ENCODE measurements at regions not wholly inside any gene's neighbourhood (a gene's known extent, or its start where the extent isn't known, plus 50 kb on each side); places are given as distances from the start of the nearest gene placed in this dataset.

DNA sequence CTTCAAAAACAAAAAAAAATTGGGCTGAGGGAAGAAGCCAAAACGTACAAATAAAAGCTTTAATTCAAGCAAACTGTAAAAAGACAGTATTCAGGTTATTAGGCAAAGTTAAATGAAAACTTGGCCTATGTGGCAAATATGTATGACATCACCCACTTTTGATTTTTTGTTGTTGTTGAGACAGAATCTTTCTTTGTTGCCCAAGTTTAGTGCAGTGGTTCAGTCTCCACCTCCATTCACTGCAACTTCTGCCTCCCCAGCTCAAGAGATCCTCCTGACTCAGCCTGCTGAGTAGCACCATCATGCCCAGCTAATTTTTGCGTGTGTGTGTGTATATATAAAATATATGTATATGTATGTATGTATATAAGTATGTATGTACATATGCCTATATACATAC is 440.4 kb upstream of the NRXN1 start:
- no peak overlapping the region for H3K4me2 ChIP-seq (ENCODE audit: low read depth, low read length, poor library complexity, severe bottlenecking)
- no peaks in the 10 kb centered on the region for H3K9me3 ChIP-seq (ENCODE audit: insufficient read depth, low read length)
- no peaks in the 10 kb centered on the region for H3F3A ChIP-seq (ENCODE audit: insufficient read depth)
- no peaks in the 10 kb centered on the region for H3K79me2 ChIP-seq (ENCODE audit: insufficient read depth, low read length)
- no peaks in the 10 kb centered on the region for H3K27me3 ChIP-seq (ENCODE audit: low read length)
- H2AFZ ChIP-seq (ENCODE audit: low read depth, low read length, severe bottlenecking), result no peak overlapping the region
- TF ChIP-seq, protein P1, sequence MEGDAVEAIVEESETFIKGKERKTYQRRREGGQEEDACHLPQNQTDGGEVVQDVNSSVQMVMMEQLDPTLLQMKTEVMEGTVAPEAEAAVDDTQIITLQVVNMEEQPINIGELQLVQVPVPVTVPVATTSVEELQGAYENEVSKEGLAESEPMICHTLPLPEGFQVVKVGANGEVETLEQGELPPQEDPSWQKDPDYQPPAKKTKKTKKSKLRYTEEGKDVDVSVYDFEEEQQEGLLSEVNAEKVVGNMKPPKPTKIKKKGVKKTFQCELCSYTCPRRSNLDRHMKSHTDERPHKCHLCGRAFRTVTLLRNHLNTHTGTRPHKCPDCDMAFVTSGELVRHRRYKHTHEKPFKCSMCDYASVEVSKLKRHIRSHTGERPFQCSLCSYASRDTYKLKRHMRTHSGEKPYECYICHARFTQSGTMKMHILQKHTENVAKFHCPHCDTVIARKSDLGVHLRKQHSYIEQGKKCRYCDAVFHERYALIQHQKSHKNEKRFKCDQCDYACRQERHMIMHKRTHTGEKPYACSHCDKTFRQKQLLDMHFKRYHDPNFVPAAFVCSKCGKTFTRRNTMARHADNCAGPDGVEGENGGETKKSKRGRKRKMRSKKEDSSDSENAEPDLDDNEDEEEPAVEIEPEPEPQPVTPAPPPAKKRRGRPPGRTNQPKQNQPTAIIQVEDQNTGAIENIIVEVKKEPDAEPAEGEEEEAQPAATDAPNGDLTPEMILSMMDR (IDR thresholded peaks at IDR 0.05; ENCODE audit: insufficient read depth, low read length, poor library complexity, severe bottlenecking), result no peak
- no peak for TF ChIP-seq EZH2phosphoT487 (conservative IDR thresholded peaks at IDR 0.05; ENCODE audit: low read length)
- H3K9ac ChIP-seq (ENCODE audit: low read length), result no peak overlapping the region
- H3K9me2 ChIP-seq (replicated peaks; ENCODE audit: insufficient read depth, low read length), result no peaks in the 10 kb centered on the region
- no peaks in the 10 kb centered on the region for H4K20me1 ChIP-seq (ENCODE audit: low read depth, low read length)
- H3K4me3 ChIP-seq (ENCODE audit: insufficient read depth, low read length, poor library complexity, severe bottlenecking), result no peak overlapping the region
- no peak overlapping the region for H3K27ac ChIP-seq (ENCODE audit: low read depth, low read length)
- H3K36me3 ChIP-seq (ENCODE audit: low read length), result no peaks in the 10 kb centered on the region

DNA sequence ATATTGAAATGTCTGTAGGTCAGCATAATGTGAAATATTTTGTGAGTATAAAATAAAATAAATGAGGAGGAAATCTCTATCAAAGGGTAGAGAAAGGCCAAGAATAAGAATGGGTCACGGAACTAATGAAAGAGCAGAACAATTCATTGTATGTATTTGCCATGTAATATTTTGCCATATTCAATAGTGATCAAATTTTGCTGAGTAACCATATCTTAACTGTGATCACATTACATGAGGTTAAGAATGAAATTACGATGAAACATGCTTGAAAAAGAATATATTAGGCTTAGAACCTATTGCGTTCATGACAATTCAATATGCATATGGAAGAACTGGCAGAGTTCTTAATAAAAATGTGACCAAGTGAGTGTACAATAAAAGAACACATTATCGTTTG is 437.2 kb upstream of the NRXN1 start:
- Histone ChIP-seq H3K9me2 (replicated peaks; ENCODE audit: insufficient read depth, low read length) (no peaks in the 10 kb centered on the region), H3K4me3 (ENCODE audit: insufficient read depth, low read length, poor library complexity, severe bottlenecking) (no peak overlapping the region), H3K9ac (ENCODE audit: low read length) (no peak overlapping the region), H3K4me2 (ENCODE audit: low read depth, low read length, poor library complexity, severe bottlenecking) (no peak overlapping the region), H3K36me3 (ENCODE audit: low read length) (no peaks in the 10 kb centered on the region), H3K27ac (ENCODE audit: low read depth, low read length) (no peak overlapping the region), H4K20me1 (ENCODE audit: low read depth, low read length) (no peaks in the 10 kb centered on the region), H3F3A (ENCODE audit: insufficient read depth) (no peaks in the 10 kb centered on the region), H2AFZ (ENCODE audit: low read depth, low read length, severe bottlenecking) (no peak overlapping the region), H3K79me2 (ENCODE audit: insufficient read depth, low read length) (no peaks in the 10 kb centered on the region), H3K9me3 (ENCODE audit: insufficient read depth, low read length) (no peaks in the 10 kb centered on the region), H3K27me3 (ENCODE audit: low read length) (no peaks in the 10 kb centered on the region)
- no peak for TF ChIP-seq EZH2phosphoT487 (conservative IDR thresholded peaks at IDR 0.05; ENCODE audit: low read length)
- TF ChIP-seq, protein P1 (IDR thresholded peaks at IDR 0.05; ENCODE audit: insufficient read depth, low read length, poor library complexity, severe bottlenecking), result no peak

DNA sequence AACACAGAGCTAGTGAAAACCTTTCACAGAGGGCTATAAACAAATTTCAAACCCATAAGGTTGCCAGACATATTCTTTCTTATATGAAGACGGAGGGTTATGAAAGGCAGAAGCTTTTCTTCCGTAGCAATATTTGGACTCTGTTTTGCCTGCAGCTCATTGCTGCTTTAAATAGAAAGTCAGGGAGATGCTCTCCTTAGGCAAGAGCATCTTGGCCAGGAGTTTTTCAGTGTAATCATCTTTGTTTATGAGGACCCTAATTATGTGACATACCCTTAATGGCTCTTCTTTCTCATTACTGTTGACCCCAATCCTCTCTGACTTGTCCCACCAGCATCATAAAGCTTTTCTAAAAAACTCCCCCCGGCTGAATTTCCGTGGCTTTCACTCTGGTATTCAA is 433.4 kb upstream of the NRXN1 start:
- no peaks in the 10 kb centered on the region for H4K20me1 ChIP-seq (ENCODE audit: low read depth, low read length)
- no peak overlapping the region for H3K9ac ChIP-seq (ENCODE audit: low read length)
- H3K27me3 ChIP-seq (ENCODE audit: low read length), result no peaks in the 10 kb centered on the region
- H3K4me3 ChIP-seq (ENCODE audit: insufficient read depth, low read length, poor library complexity, severe bottlenecking), result no peak overlapping the region
- TF ChIP-seq, protein P1 (IDR thresholded peaks at IDR 0.05; ENCODE audit: insufficient read depth, low read length, poor library complexity, severe bottlenecking), result no peak
- no peak for TF ChIP-seq EZH2phosphoT487 (conservative IDR thresholded peaks at IDR 0.05; ENCODE audit: low read length)
- H3K9me3 ChIP-seq (ENCODE audit: insufficient read depth, low read length), result no peaks in the 10 kb centered on the region
- no peaks in the 10 kb centered on the region for H3K79me2 ChIP-seq (ENCODE audit: insufficient read depth, low read length)
- no peak overlapping the region for H3K27ac ChIP-seq (ENCODE audit: low read depth, low read length)
- H2AFZ ChIP-seq (ENCODE audit: low read depth, low read length, severe bottlenecking), result no peak overlapping the region
- H3K9me2 ChIP-seq (replicated peaks; ENCODE audit: insufficient read depth, low read length), result no peaks in the 10 kb centered on the region
- no peaks in the 10 kb centered on the region for H3K36me3 ChIP-seq (ENCODE audit: low read length)
- H3K4me2 ChIP-seq (ENCODE audit: low read depth, low read length, poor library complexity, severe bottlenecking), result no peak overlapping the region
- no peaks in the 10 kb centered on the region for H3F3A ChIP-seq (ENCODE audit: insufficient read depth)

All from SU-DHL-6 (cell line).